GM19240 (cell line): ENCODE measurements at regions not wholly inside any gene's neighbourhood (a gene's known extent, or its start where the extent isn't known, plus 50 kb on each side); places are given as distances from the start of the nearest gene placed in this dataset.

ENCODE experiments used
- DNase-seq: peaks from one replicate; pipeline ENCODE4 v3.0.0; 2011; ENCODE audit warnings: low spot score; ENCODE audit not compliant: insufficient read length

DNA sequence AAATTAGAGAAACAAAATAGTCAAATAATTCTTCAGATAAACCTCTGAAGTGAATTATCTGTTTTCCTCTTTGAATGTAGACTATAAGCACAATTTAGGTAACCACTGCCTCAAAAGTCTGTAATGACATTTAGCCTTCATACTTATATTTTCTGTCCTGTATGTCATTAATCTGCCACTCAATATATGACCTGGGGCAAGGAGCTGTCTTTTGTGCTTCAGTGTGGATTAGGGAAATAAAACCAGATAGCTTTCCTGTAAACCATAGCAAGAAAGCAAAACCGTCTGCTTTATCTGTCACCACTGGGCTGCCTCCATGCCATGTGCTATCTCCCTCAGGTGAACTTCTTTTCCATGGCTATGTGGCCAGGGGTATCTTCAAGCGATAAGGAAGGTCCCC, 606.6 kb upstream of the C9orf72 start:
- no peak for DNase-seq

DNA sequence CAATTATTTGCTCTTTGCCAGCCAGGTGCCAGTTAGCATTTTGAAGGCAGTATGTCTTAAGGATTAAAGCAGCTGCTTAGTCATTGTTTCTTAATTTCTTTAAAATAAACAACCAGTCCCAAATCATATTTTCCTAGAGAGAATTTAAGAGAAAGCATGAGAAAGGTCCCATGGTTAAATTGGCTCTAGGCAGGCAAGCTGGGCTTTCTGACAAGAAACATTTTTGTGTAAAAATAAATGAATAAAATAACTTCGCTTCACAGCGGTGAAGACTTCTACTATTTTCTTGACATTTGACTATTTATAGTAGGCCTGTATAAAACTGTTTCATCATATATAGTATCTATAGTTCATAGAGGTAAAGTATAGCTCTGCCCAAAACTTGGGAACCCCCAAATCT, 617.7 kb upstream of the C9orf72 start:
- no peak for DNase-seq

DNA sequence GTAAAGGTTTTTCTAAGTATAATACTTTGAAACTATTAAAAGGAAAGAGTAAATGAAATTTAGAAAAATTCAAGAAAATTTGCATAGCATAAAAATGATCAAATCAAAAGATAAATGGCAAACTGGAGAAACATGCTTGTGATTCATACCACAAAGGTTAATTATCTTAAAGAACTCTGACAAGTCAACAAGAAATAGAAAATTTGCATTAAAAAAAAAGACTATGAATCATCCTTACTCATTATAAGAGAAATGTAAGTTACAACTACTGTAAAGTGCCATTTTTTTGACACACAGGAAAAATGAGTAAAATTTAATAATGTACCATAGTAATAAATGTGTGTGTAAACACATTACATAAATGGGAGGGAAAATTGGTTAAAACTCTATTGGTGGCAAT, 624.4 kb upstream of the C9orf72 start:
- DNase-seq: no peak

DNA sequence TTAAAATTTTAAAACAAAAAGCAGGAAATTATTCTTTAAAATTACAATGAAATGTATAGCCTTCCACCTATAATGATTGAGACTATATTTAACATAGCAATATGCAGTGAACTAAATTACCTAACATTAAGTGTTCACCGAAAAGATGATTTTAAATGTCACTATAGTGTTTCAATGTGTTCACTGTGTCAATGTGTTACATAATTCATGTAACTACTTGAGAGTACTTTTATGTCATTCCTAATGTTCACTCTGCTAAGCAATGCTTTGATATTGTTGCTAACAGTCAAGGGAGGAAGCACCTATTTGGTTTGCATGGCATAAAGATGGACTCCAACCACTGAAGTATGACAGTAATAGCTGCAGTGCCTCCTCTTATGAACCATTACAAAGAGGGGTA, 629.8 kb upstream of the C9orf72 start:
- no peak for DNase-seq

DNA sequence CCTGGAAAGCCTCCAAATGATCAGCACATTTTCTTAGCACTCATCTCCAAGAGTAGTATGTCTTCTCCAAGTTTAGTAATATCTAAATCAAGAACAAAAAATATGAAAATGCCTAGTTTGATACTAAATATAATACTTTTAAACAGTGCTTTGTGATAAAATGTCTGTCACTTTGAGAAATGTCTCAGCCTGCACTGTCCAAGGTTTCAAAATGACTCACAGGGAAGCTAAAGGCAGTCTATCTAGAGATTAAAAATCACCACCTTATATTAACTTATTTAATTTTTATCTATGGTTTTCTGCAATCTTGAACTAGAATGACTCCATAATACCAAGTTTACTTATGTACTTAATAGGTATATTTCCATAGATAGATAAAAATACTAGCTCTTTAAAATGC, 633.0 kb upstream of the C9orf72 start:
- no peak for DNase-seq

DNA sequence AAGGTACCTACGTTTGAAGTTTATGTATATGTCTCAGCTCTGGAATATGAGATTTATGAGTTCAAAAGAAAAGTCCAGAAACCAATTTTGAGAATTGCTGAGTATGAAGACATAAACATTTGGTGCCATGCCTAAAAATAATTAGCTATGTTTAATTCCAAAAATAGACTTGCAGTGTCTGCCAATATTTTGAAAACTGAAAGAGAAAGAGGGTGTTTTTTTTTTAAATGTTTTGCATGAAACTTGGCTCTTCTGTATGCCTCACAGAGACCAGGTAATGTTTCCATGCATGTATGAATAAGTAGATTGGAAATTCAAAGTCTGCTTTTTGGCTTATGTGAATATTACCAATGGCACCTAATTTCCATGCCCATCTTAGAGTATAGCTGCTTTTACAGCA, 634.4 kb upstream of the C9orf72 start:
- no peak for DNase-seq

DNA sequence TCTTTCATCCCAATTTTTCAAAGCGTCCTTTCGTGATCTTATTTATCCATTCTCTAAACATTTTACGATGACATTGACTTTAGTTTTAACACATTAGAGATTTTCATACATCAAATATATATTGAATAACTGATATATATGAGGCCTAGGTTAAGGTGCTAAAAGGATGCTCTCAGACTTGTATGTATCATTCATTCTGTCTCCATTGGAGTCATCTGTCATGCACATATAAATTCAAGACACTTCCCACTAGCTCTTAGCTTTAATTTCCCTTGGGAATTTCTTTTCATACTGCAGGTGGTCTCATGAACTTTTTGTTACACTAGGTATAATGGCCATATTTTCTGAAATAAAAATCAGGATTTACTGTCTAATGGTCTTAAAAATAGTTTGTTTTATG, 635.8 kb upstream of the C9orf72 start:
- no peak for DNase-seq

DNA sequence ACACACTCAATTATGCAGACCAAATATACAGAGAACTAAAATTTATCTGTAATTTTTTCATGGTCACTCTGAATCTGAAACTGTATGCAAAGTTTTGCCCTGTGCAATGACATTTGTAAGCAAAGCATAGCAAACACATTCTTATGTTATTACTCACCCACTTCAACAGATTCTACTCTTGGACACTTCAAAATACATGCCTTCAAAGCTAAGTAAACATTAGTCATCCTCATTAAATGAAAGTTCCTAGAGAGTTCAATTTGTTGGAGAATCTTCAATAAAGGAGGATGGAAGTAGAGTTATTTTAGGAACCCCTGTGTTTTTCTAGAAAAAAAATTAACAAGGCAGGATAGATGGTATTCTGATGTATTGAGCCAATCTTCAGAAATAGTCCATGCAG, 639.7 kb upstream of the C9orf72 start:
- DNase-seq: no peak

DNA sequence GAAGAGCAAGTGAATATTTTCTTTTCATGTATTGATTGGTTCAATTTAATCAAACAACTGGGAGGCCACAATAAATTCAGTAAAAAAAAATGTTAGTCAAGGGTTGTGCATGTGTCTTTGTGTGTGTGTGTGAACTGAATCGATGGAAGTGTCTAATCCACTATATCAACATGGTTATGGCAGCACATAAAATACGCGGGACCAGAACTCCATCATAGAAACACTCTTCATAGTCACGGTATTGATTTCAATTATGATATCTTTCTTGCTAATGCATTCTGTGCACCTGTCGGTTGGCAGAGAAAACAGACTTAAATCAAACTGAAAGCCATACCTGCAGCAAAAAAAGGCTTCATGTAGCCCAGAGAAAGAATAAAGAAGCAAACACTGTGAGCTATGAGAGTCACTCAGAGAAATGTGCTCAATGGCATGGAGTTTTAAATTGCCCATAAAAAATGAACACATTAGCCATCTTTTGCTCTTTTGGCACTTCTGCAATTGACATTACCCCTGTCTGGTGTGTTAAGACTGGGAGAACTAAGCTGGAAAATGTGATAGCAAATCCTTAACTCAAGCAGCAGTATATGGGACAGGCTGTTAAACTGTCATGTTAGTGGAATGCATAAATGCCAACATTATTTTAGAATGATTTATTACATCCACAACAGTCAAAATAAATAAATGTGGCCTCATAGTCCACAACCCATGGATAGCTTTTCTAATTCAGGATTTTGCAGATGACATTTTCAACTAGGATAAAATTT, 642.4 kb upstream of the C9orf72 start:
- no peak for DNase-seq

DNA sequence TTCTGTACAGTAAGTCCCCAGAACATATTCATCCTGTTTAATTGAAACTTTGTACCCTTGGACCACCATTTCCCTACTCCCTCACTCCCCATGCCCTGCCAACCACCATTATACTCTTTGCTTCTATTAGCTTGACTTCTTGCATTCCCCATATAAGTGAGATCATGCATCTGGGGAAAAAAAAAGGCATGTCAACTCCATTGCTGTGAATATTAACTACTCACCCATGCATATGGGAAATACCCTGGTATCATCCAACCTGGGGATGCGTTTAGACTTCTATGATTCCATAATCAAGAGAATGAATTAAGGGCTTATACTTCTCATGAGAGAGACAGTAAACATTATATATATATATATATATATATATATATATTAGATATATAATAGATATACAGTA, 659.4 kb upstream of the C9orf72 start:
- DNase-seq: no peak

DNA sequence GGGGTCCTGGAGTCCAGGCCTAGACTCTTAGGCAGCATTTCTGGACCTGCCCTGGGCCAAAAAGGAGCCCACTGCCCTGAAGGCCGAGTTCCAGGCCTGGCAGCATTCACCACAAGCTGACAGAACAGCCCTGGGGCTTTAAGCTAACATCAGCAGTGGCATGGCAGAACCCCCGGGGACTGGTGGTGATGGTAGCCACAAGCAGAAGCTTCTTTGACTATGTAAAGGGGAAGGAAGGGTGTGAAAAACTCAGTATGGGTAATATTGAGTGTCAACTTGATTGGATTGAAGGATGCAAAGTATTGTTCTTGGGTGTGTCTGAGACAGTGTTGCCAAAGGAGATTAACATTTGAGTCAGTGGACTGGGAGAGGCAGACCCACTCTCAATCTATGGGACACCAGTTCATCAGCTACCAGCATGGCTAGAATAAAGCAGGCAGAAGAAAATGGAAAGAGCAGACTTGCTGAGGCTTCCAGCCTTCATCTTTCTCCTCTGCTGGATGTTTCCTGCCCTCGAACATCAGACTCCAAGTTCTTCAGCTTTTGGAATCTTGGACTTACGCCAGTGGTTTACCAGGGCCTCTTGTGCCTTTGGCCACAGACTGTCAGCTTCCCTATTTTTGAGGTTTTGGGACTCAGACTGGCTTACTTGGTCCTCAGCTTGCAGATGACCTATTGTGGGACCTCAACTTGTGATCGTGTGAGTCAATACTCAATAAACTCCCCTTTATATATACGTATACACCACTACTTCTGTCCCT, 661.0 kb upstream of the C9orf72 start:
- no peak for DNase-seq

DNA sequence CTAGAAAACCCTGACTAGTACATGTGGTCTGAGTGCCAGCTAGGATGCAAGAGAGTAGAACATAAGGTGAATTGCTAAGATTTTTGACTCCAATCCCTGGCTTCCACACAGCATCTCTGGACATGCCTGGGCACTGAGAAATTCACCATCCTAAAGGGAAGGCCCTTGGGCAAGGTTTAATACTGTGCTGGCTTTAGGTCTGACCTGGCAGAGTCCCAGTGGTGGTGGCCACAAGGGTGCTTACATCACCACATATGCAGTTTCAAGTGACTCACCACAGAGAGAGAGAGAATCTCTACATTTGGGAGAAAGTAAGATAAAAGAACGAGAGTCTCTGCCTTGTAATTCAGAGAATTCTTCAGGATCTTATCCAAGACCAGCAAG, 661.6 kb upstream of the C9orf72 start:
- DNase-seq: no peak

DNA sequence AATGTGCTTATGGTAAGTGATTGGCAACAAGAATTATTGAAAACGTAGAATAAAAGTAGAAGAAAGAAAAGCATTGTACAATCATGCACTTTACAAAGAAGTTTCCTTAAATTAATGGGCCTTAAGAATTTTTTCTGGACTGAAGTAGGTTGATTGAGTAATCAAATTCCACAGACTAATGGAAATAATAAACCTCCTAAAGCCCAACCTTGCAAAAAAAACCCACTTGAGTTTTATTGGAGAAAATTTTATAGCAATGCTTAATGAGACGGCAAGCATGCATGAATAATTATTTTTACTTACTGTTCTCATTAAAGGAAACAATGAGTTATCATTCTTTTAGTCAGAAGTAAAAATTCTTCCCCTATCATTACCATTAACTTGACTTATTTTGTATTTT, 676.1 kb upstream of the C9orf72 start:
- no peak for DNase-seq

DNA sequence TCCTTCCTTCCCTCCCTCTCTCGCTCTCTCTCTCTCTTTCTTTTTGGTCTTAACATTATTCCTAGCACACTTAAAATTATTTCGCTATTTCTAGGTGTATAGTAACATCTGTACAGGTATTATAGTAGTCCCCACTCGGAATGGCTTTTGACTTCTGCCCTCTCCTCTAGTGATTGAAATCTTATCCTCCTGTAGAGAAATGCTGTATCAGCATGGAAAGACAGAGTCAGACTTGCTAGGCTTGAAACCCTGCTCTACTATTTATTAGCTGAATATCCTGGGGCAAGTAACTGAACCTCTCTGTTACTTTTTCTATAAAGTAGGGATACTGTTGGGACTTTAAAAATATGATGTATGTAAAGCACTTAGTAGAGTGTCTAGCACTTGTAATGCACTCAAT, 681.9 kb upstream of the C9orf72 start:
- DNase-seq: no peak

DNA sequence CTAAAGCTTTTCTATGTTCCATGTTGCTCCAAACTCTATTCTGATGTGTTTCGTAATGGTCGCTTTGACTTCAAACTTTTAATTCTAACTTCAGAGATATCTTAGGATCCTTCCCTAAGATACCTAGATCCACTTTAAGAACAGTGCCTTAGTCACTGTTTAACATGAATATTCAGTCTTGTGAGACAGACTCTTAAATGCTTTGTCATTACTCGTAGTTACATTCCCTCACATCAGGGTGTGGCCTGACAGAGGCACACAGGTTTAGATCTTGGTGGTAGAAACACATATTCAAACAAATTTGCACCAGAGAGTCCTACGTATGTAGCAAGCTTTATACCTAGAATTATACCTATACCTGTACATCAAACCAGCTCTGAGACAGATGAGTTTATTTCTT, 687.0 kb upstream of the C9orf72 start:
- DNase-seq: no peak

DNA sequence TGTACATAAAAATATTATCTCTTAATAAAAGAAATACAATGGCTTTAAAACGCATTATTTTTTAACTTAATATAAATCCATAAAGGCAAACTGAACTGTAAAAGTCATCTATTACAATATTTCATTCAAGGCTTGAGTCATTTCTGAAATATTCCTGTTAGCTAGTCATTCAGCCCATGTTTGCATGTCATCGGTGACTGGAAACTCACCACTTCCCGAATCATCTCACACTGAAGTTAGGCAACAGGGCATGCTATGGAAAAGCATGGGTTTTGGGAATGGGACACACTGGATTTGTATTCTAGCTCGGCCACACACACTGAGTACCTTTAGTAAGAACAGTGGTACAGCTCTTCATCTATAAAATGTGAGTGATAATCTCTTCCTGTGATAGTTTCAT, 691.1 kb upstream of the C9orf72 start:
- DNase-seq: no peak

DNA sequence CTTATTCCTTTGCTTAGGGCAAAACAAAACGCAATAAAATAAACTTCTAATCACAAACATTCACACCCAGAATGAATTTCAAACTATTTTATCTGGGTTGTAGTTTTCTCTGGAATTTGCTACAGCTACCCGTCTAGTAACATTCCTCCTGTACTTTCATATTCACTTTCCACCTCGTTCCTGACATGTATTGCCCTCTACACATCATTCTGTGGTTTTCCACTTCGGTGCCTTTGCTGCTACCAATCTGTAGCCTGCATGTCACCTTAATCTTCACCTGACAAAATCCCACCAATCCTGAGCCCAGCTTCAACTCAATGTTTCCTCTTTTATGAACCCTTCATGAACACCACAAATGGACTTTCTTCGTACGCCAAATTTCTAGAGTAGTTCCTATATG, 694.1 kb upstream of the C9orf72 start:
- DNase-seq: no peak

DNA sequence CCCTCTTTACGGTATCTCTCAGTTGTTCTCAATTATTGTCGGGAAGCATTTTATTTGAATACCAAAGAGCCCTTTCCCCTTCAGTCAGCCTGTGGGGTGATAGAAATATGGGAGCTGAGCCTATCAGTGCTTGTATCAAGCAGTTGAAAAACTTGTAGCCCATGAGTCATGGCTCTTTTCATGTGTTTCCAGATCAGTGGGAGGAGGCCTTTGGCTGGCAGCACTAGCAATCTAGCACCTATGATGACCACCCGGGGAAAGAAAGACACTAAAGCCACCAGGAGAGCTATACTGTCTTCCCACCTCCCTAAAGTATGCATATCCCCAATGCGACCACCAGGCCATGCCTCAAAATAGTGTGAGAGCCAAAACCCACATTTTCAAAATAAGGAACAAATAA, 696.9 kb upstream of the C9orf72 start:
- DNase-seq: no peak

DNA sequence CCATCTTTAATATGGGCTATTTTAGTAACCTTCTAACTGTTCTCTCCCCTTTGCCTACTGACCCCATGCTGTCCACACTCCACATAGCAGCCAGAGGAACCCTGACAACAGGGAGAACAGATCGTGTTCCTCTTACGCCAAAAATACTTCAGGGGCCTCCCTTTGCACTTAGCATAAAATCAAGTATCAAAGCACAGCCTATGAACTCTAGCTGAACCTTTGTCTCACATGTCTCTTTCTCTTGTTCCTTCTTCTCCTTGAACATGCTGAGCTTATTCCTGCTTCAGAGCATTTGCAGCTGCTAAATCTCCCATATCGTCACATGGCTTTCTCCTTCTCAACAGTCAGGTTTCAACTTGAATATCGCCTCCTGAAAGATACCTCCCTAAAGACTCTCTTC, 698.8 kb upstream of the C9orf72 start:
- DNase-seq: no peak

DNA sequence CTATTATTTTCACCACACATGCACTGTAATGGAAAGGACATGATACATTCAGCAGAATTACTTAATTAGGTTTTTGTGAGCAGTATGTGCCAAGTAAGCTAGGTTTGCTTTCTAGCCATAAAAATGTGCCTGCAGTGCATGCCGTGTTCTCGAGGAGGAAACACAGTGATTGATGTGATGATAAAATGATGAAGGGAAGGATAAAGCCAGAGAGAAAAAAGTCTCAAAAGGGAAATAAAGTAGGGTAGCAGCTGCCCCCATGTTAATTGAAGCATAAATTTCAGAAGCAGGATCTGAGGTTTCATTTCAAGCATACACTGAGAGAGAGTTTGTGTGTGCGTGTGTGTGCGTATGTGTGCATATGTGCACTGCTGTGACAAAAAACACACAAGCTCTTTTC, 714.2 kb upstream of the C9orf72 start:
- no peak for DNase-seq

DNA sequence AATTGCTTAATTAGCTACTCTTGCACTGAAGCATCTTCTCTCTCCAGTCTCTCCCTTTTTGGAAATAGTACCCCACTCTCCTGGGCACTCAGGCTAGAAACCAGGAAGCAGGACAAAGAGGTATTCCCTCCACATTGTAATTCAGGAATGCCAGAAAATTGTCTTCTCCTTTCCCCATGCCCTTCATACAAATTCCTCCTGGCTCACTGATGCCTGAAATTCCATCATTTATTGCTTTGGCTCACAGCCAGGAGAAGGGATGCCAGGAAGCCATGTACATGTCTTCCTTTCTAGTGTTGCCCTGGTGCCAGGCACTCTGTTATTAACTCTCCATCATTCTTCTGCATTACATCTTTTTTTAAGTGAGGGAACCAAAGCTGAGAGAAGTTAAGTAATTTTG, 716.5 kb upstream of the C9orf72 start:
- no peak for DNase-seq

DNA sequence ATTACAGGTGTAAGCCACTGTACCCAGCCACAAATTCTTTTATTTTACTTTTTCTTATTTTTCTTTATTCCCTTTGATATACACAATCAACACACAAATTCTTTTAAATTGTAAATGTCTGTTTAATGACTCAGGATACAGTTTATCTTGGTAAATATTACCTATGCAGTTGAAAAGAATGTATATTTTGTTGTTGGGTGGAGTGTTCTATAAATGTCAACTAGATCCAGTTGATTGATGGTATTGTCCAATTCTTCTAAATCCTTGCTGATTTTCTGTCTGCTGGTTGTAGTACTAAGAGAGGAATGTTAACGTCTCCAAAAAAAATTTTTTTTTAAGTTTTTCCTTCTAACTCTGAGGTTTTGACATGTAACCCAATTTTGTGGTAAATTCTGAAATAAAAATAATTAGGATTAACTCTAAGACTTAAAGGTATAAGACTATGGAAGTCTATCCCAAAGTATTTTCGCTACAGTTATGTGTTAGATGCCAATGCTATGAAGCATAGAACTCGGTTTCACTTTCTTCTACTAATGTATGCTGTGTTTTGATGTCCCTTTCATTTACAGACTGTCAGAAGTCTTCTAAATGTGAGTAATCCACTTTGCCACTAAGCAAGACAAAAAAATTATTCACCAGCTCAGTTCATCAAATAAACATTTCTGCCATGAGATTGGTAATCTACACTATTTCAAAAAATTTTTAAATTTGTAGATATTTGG, 720.2 kb upstream of the C9orf72 start:
- no peak for DNase-seq

DNA sequence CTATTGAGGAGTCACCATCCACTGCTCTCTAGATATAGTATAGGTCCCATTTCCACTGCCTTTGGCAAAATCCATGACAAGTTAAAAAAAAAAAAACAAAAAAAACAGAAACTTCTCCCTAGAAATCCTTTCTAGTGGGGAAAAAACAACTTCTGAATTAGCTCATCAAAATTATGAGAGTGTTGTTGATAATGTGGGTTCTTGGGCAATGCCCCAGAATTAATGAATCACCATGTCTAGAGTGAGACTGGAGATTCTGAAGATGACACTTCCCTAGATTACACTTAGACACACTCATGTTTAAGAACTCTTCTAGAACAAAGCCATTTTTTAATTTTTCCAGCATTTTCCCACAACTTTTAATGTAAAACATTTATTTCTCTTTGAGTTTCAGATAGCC, 728.0 kb upstream of the C9orf72 start:
- no peak for DNase-seq
